ENCODE measurements at regions not wholly inside any gene's neighbourhood (a gene's known extent, or its start where the extent isn't known, plus 50 kb on each side); places are given as distances from the start of the nearest gene placed in this dataset.

DNA sequence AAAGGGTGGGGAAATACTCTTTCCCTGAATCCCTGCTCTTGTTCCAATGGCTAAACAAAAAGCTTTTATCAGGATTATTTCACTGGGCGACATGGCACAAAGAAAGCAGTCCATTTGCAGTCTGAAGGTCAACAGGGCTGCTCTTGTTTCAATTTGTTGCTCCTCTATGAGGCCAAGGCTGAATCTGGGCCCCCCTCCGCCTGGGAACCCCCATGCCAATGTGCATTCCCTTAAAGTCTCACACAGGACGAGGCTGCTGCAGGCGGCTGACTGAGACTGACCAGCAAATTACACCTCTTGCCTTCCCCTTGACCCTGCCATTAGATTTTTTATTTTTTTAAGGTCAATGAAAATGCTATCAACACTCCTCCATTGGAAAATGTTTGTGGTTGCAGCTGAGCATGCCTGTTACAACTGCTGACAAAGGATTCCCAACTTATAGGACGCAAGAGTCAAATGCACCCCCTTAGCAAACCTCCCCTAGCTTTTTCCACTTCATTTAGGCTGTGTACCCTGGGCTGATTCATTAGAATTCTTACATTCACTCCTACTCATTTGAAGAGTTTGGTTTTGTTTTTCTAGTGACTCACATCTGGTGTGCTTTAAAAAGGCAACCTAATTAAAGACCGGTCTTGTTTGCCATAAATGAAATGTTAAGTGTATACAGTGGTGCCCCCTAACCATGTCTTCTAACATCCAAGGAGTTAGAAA lies 60.8 kb upstream of the ARHGEF3 start:
- no peak for DNase-seq

GRCh38 chr3:56861511-56861910 lies 59.8 kb upstream of the ARHGEF3 start:
- no peak for DNase-seq

- DNase-seq: no peak
These were observed 59.2 kb upstream of the ARHGEF3 start for GRCh38 chr3:56860939-56861338.

DNA sequence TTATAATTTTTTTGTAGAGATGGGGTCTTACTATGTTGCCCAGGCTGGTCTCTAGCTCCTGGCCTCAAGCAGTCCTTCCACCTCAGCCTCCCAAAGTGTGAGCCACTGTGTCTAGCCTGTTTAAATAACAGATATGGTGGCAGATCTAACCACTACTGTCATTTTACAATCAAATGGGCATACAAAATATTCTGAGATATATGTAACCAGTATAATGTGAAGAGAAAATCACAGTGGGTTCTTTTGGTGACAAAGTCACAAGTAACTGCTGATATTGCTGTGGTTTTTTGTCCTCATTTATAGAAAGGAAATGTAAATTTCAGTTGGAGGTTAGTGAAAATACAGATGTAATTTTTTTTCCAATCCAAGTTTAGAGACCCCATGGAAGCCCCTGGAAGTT lies 58.6 kb upstream of the ARHGEF3 start:
- no peak for DNase-seq

- DNase-seq: no peak
These were observed 56.6 kb upstream of the ARHGEF3 start for GRCh38 chr3:56858331-56858730.

GRCh38 chr3:56857178-56857577 lies 55.4 kb upstream of the ARHGEF3 start:
- no peak for DNase-seq

GRCh38 chr3:56856752-56857151 lies 55.0 kb upstream of the ARHGEF3 start:
- no peak for DNase-seq

DNA sequence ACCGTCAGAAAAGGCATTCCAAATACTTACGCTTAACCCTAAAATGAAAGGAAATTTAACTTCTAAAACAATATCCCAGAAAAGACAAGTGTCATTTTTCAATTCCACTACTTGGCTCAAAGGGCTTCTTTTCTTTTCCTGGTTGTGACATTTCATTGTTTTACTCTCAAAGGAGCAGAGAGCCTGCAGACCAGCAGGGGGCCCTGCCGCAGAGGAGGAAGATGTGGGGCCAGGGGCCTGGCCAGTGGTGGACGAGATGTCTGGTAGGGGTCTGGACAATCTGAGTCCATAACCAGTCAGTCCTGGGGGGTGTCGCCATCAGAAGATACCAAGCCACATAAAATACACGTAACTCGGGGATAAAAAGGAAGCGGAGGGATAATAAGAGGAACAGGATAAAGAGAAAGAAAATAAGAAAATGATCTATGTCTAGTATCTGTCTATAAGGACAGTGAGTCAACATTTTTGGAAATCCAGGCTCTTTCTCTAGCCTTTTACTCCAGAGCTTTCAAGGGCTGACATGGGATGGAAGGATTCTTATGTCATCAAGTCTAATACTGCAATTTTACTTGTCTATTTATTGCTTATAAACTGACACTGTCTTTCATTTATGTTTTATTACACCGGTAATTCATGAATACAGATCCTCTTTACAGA lies 54.2 kb upstream of the ARHGEF3 start:
- peak; percentile 44 for DNase-seq

DNA sequence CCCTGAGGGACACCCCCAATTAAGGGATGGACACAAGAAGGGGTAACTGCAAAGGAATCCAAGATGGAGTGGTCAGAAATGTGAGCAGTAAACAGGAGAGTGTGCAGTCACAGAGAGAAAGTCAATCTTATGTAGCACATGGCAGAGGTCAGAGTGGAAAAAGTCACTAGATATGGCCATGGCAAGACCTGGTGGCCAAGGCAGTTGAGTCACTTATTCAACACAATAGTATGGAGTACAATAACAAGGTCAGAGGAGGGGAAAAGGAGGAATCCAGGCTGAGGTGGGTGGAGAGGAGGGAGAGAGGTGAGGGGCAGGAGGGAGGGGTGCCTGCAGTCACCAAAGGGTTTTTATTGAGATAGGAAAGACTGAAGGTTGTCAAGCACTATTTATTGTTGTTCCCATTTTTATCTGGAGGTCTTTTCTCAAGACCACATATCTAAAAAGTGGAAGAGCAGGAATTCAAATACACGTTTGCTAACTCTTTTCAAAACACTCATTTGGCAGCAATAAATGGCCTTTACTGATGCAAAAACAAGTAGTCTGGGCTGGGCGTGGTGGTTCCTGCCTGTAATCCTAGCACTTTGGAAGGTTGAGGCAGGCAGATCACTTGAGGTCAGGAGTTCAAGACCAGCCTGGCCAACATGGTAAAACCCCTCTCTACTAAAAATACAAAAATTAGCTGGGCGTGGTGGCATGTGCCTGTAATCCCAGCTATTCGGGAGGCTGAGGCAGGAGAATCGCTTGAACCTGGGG lies 53.3 kb upstream of the ARHGEF3 start:
- DNase-seq: no peak

GRCh38 chr3:56851966-56852884 lies 50.5 kb upstream of the ARHGEF3 start:
- no peak for DNase-seq
